ENCODE measurements at regions not wholly inside any gene's neighbourhood (a gene's known extent, or its start where the extent isn't known, plus 50 kb on each side); places are given as distances from the start of the nearest gene placed in this dataset.

- no peak for TF ChIP-seq CHD7 (IDR thresholded peaks at IDR 0.05; ENCODE audit: insufficient replicate concordance, low read length)
- TF ChIP-seq CEBPB (IDR thresholded peaks at IDR 0.05; ENCODE audit: low read depth, low read length) = no peak
- no peak for TF ChIP-seq CBX8 (IDR thresholded peaks at IDR 0.05; ENCODE audit: borderline replicate concordance, low read depth, low read length)
- no peak for TF ChIP-seq TBP (IDR thresholded peaks at IDR 0.05; ENCODE audit: low read depth, low read length)
- TF ChIP-seq TEAD4 (IDR thresholded peaks at IDR 0.05; ENCODE audit: low read depth, low read length) = no peak
- TF ChIP-seq ZNF274 (IDR thresholded peaks at IDR 0.05; ENCODE audit: borderline replicate concordance, extremely low read depth, low read length) = no peak
- TF ChIP-seq RBBP5 (IDR thresholded peaks at IDR 0.05; ENCODE audit: borderline replicate concordance, low read depth, low read length) = no peak
- TF ChIP-seq JUN (IDR thresholded peaks at IDR 0.05; ENCODE audit: low read depth, low read length) = no peak
- no peak for TF ChIP-seq SIX5 (IDR thresholded peaks at IDR 0.05; ENCODE audit: low read depth, low read length)
- no peak for TF ChIP-seq E2F6 (IDR thresholded peaks at IDR 0.05)
- TF ChIP-seq RXRA (IDR thresholded peaks at IDR 0.05; ENCODE audit: insufficient read depth, low read depth, low read length) = no peak
These were observed 107.0 kb downstream of the KCNF1 start (continued) for GRCh38 chr2:11018651-11019185.

All from H1 (cell line).